ENCODE measurements at regions not wholly inside any gene's neighbourhood (a gene's known extent, or its start where the extent isn't known, plus 50 kb on each side); places are given as distances from the start of the nearest gene placed in this dataset.
A peak's percentile ranks its signal among the peaks of the same experiment; 100 is the strongest.
"Not testable (repeated sequence)": the region's sequence is repeated elsewhere in the genome, so short reads cannot be mapped to it uniquely, and the experiment has no call there.

- DNase-seq = not testable (repeated sequence)
Observed at GRCh38 chr1:83457735-83458248, 541.1 kb downstream of the TTLL7 start.

- not testable (repeated sequence) for DNase-seq
Observed at GRCh38 chr1:83457281-83457680, 541.7 kb downstream of the TTLL7 start.

GRCh38 chr1:83455753-83456152 lies 543.2 kb downstream of the TTLL7 start:
- not testable (repeated sequence) for DNase-seq

GRCh38 chr1:83445873-83446272 lies 553.1 kb downstream of the TTLL7 start:
- not testable (repeated sequence) for DNase-seq

GRCh38 chr1:83442412-83442811 lies 556.5 kb downstream of the TTLL7 start:
- DNase-seq = not testable (repeated sequence)

GRCh38 chr1:83440586-83440985 lies 558.3 kb downstream of the TTLL7 start:
- DNase-seq = not testable (repeated sequence)

- not testable (repeated sequence) for DNase-seq
Observed at GRCh38 chr1:83440021-83440420, 558.9 kb downstream of the TTLL7 start.

- not testable (repeated sequence) for DNase-seq
Observed at GRCh38 chr1:83438316-83438715, 560.6 kb downstream of the TTLL7 start.

- DNase-seq = not testable (repeated sequence)
Observed at GRCh38 chr1:83435336-83435735, 563.6 kb downstream of the TTLL7 start.

- DNase-seq = not testable (repeated sequence)
Observed at GRCh38 chr1:83427566-83427965, 571.4 kb downstream of the TTLL7 start.

GRCh38 chr1:83423382-83423781 lies 575.5 kb downstream of the TTLL7 start:
- DNase-seq = not testable (repeated sequence)

- no peak for DNase-seq
Observed at GRCh38 chr1:83418558-83418957, 580.4 kb downstream of the TTLL7 start.

- not testable (repeated sequence) for DNase-seq
Observed at GRCh38 chr1:83413839-83414107, 585.2 kb downstream of the TTLL7 start.

- peak; percentile 39 for DNase-seq
Observed at GRCh38 chr1:83410746-83411413, 588.1 kb downstream of the TTLL7 start.

GRCh38 chr1:83406693-83407371 lies 592.1 kb downstream of the TTLL7 start:
- DNase-seq = not testable (repeated sequence)

- not testable (repeated sequence) for DNase-seq
Observed at GRCh38 chr1:83405789-83406188, 593.1 kb downstream of the TTLL7 start.

- not testable (repeated sequence) for DNase-seq
Observed at GRCh38 chr1:83403500-83403899, 595.4 kb downstream of the TTLL7 start.

GRCh38 chr1:83401146-83401545 lies 597.8 kb downstream of the TTLL7 start:
- not testable (repeated sequence) for DNase-seq

- not testable (repeated sequence) for DNase-seq
Observed at GRCh38 chr1:83400173-83400572, 598.8 kb downstream of the TTLL7 start.

- not testable (repeated sequence) for DNase-seq
Observed at GRCh38 chr1:83398125-83398524, 600.8 kb downstream of the TTLL7 start.

GRCh38 chr1:83395130-83395529 lies 603.8 kb downstream of the TTLL7 start:
- DNase-seq = not testable (repeated sequence)

- not testable (repeated sequence) for DNase-seq
Observed at GRCh38 chr1:83386946-83387345, 612.0 kb downstream of the TTLL7 start.

GRCh38 chr1:83383107-83383506 lies 615.8 kb downstream of the TTLL7 start:
- DNase-seq = not testable (repeated sequence)

- not testable (repeated sequence) for DNase-seq
Observed at GRCh38 chr1:83373018-83373417, 625.9 kb downstream of the TTLL7 start.
